ENCODE measurements at regions not wholly inside any gene's neighbourhood (a gene's known extent, or its start where the extent isn't known, plus 50 kb on each side); places are given as distances from the start of the nearest gene placed in this dataset.

- TF ChIP-seq CTCF (IDR thresholded peaks at IDR 0.05; ENCODE audit: poor library complexity, severe bottlenecking) (no peak), TAF1 (IDR thresholded peaks at IDR 0.05; ENCODE audit: low read depth) (no peak)
These were observed 141.1 kb upstream of the SETMAR start for GRCh38 chr3:4162096-4162495.

Measured in neural cell (in vitro differentiated cells).